ENCODE measurements at regions not wholly inside any gene's neighbourhood (a gene's known extent, or its start where the extent isn't known, plus 50 kb on each side); places are given as distances from the start of the nearest gene placed in this dataset.
"Not testable (repeated sequence)": the region's sequence is repeated elsewhere in the genome, so short reads cannot be mapped to it uniquely, and the experiment has no call there.

DNA sequence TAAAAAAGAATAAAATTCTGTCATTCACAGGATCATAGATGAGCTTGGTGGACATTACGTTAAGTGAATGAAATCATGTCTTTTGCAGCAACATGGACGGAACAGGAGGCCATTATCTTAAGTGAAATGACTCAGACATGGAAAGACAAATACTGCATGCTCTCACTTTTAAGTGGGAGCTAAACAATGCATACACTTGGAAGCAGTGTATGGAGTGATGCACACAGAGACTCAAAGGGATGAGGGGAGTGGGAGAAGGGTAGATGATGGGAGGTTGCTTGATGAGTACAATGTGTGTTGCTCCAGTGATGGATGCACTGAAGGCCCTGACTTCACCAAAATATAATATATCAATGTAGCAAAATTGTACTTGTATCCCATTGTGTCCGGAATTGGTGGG lies 293.4 kb downstream of the CD109 start:
- Histone ChIP-seq H3K4me3 (ENCODE audit: low read depth, low read length) (no peak overlapping the region), H3K4me1 (ENCODE audit: control insufficient read depth, insufficient read depth, low read length, poor library complexity, severe bottlenecking) (no peaks in the 10 kb centered on the region), H3K27ac (ENCODE audit: insufficient read depth, low read length, poor library complexity, severe bottlenecking) (no peak overlapping the region), H3K36me3 (ENCODE audit: control insufficient read depth, insufficient read depth, low read length) (no peaks in the 10 kb centered on the region), H3K27me3 (ENCODE audit: control insufficient read depth, insufficient read depth, low read length) (no peaks in the 10 kb centered on the region), H3K9me3 (ENCODE audit: control insufficient read depth in 2 of 2, low read length in 2 of 2) (no peaks in the 10 kb centered on the region)
- no peak overlapping the region for H3K4me3 Mint-ChIP-seq
- H3K27me3 Mint-ChIP-seq = no peaks in the 10 kb centered on the region
- no peak overlapping the region for H3K27ac Mint-ChIP-seq
- ATAC-seq (ENCODE audit: low read depth in 2 of 2) (no peak), DNase-seq (no peak)
- H3K4me1 Mint-ChIP-seq = no peaks in the 10 kb centered on the region
- peaks cover 0 to 2% (median 0%) of the 10 kb centered on the region in 7 donors for H3K9me3 Mint-ChIP-seq
- no peaks in the 10 kb centered on the region for H3K36me3 Mint-ChIP-seq

DNA sequence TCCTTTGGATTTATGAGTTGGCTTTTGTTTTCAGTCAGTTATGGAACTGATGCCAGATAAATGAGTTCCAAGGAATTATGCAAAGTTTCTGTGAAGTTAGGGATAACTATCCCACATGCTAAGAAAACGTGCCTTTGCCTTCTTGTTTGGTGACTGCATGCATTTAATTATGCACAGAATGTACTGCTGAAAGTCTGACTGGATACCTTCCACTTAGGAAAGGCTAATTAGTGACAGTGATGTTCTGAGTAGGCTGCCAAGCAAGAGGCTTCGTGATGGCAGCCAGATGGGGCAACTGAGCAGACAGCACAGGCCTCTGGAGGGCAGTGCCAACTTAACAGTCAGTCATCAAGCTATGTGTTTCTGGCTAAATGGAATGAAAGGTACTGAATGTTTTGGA lies 289.9 kb downstream of the CD109 start:
- Mint-ChIP-seq H3K36me3 (no peaks in the 10 kb centered on the region), H3K9me3 (peaks cover 0 to 2% (median 0%) of the 10 kb centered on the region in 7 donors), H3K27me3 (no peaks in the 10 kb centered on the region), H3K27ac (no peak overlapping the region), H3K4me1 (no peaks in the 10 kb centered on the region), H3K4me3 (no peak overlapping the region)
- ATAC-seq (ENCODE audit: low read depth in 2 of 2) (no peak), DNase-seq (peak in 1 of 3 donors; percentile 7)
- no peaks in the 10 kb centered on the region for H3K36me3 ChIP-seq (ENCODE audit: control insufficient read depth, insufficient read depth, low read length)
- no peaks in the 10 kb centered on the region for H3K4me1 ChIP-seq (ENCODE audit: control insufficient read depth, insufficient read depth, low read length, poor library complexity, severe bottlenecking)
- H3K4me3 ChIP-seq (ENCODE audit: low read depth, low read length) = no peak overlapping the region
- H3K27ac ChIP-seq (ENCODE audit: insufficient read depth, low read length, poor library complexity, severe bottlenecking) = no peak overlapping the region
- H3K27me3 ChIP-seq (ENCODE audit: control insufficient read depth, insufficient read depth, low read length) = no peaks in the 10 kb centered on the region
- no peaks in the 10 kb centered on the region for H3K9me3 ChIP-seq (ENCODE audit: control insufficient read depth in 2 of 2, low read length in 2 of 2)

DNA sequence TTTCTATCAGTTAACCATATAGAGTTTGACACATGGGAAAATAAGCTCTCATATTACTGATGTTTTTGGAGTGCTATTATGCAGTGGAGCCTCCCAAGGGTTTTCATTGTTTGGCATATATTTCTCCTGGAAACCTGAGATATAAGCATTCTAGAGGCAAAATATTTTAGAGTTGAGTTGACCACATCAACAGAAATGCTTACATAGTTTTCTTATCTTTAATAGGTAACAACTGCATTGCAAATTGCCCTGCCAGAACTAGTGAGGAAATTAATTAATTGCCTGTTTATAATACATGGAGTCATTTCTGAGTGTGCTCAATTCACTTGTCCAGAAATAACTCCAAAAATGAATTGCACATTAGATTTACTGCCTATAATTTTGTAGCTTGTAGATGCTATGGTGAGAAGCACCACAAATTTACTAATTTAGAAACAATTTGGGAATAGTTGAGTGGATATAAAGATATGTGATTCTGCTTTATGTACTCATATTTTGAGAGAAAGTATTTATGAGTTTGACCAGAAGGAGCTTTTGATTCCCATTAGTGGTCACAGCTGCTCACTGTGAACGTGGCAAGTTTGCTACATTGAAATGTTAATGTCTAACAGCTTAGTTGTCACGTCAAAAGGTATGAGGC lies 288.7 kb downstream of the CD109 start:
- ATAC-seq (ENCODE audit: low read depth in 2 of 2) = no peak
- Mint-ChIP-seq H3K36me3 (no peaks in the 10 kb centered on the region), H3K9me3 (peaks cover 0 to 3% (median 0%) of the 10 kb centered on the region in 7 donors)

DNA sequence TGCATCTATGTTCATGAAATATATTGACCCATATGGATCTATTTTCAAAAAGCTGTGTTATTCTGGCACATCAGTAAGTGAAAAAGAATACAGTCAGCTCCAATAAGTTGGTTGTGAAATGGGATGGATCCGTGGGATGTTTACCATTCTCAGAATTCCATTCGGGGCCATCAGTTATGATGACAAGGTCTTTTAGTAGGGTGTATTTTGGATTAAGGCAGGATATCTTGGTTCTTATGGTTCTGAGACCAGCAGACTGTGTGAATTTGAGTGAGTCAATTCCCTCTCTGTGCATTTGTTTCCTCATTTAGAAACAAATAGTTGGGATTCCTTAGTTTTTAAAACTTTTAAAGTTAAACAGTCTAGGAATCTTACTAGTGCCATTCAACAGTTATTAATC lies 287.4 kb downstream of the CD109 start:
- ATAC-seq (ENCODE audit: low read depth in 2 of 2) = no peak
- no peaks in the 10 kb centered on the region for H3K36me3 Mint-ChIP-seq
- peaks cover 0 to 3% (median 0%) of the 10 kb centered on the region in 7 donors for H3K9me3 Mint-ChIP-seq
- H3K27ac ChIP-seq (ENCODE audit: insufficient read depth, low read length, poor library complexity, severe bottlenecking) = no peak overlapping the region
- no peak for DNase-seq
- no peaks in the 10 kb centered on the region for H3K4me1 ChIP-seq (ENCODE audit: control insufficient read depth, insufficient read depth, low read length, poor library complexity, severe bottlenecking)
- no peak overlapping the region for H3K27ac Mint-ChIP-seq
- H3K27me3 Mint-ChIP-seq = no peaks in the 10 kb centered on the region
- H3K27me3 ChIP-seq (ENCODE audit: control insufficient read depth, insufficient read depth, low read length) = no peaks in the 10 kb centered on the region
- no peak overlapping the region for H3K4me3 Mint-ChIP-seq
- no peak overlapping the region for H3K4me3 ChIP-seq (ENCODE audit: low read depth, low read length)
- H3K36me3 ChIP-seq (ENCODE audit: control insufficient read depth, insufficient read depth, low read length) = no peaks in the 10 kb centered on the region
- no peaks in the 10 kb centered on the region for H3K9me3 ChIP-seq (ENCODE audit: control insufficient read depth in 2 of 2, low read length in 2 of 2)
- no peaks in the 10 kb centered on the region for H3K4me1 Mint-ChIP-seq

More for the DNA sequence above, 288.7 kb downstream of the CD109 start:
- Histone ChIP-seq H3K9me3 (ENCODE audit: control insufficient read depth in 2 of 2, low read length in 2 of 2) (no peaks in the 10 kb centered on the region), H3K4me3 (ENCODE audit: low read depth, low read length) (no peak overlapping the region), H3K27ac (ENCODE audit: insufficient read depth, low read length, poor library complexity, severe bottlenecking) (no peak overlapping the region), H3K4me1 (ENCODE audit: control insufficient read depth, insufficient read depth, low read length, poor library complexity, severe bottlenecking) (no peaks in the 10 kb centered on the region), H3K27me3 (ENCODE audit: control insufficient read depth, insufficient read depth, low read length) (no peaks in the 10 kb centered on the region), H3K36me3 (ENCODE audit: control insufficient read depth, insufficient read depth, low read length) (no peaks in the 10 kb centered on the region)
- Mint-ChIP-seq H3K4me1 (no peaks in the 10 kb centered on the region), H3K27ac (no peak overlapping the region), H3K27me3 (no peaks in the 10 kb centered on the region), H3K4me3 (no peak overlapping the region)
- no peak for DNase-seq

DNA sequence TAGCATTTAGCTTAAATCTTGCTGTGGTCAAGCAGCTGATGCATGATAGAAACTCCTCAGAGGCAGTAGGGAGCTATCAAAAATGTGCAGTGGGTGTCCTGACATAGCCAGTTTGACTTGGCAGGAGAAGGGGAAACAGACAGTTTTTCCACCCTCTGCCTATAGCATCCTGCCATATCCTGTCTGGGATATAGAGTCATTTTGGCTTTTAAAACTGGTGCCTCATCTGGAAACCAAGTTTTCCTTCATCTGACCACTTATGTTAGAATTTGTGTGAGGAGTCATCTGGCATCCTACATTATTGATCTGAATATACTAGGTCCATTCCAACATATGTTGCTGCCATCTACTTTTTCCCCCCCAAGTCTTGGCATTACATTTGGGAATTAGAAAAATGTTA lies 284.1 kb downstream of the CD109 start:
- Histone ChIP-seq H3K27me3 (ENCODE audit: control insufficient read depth, insufficient read depth, low read length) (no peaks in the 10 kb centered on the region), H3K9me3 (ENCODE audit: control insufficient read depth in 2 of 2, low read length in 2 of 2) (no peaks in the 10 kb centered on the region), H3K36me3 (ENCODE audit: control insufficient read depth, insufficient read depth, low read length) (no peaks in the 10 kb centered on the region), H3K4me1 (ENCODE audit: control insufficient read depth, insufficient read depth, low read length, poor library complexity, severe bottlenecking) (no peaks in the 10 kb centered on the region), H3K4me3 (ENCODE audit: low read depth, low read length) (no peak overlapping the region), H3K27ac (ENCODE audit: insufficient read depth, low read length, poor library complexity, severe bottlenecking) (no peak overlapping the region)
- no peak for ATAC-seq (ENCODE audit: low read depth in 2 of 2)
- Mint-ChIP-seq H3K27me3 (no peaks in the 10 kb centered on the region), H3K27ac (no peak overlapping the region), H3K4me3 (no peak overlapping the region), H3K36me3 (no peaks in the 10 kb centered on the region), H3K9me3 (peaks cover 0 to 3% (median 0%) of the 10 kb centered on the region in 7 donors), H3K4me1 (no peaks in the 10 kb centered on the region)
- no peak for DNase-seq

DNA sequence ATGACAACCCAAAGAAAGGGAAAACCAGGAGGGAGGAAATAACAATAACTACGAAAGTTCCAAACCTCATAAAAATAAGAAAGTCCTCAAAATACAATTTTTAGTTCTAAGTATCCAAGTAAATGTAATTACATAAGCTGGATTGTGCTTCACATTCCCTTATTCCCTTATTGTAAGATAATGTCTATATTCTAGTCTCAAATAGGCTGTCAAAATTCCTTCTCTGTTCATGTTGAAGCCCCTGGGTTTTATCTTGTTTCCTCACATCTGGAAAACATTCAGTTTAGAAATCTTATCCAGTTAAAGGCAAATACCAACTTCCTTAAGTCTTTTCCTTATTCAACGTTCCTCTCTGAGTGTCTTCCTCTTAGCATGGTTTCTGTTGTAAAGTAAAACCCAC lies 282.3 kb downstream of the CD109 start:
- H3K4me3 Mint-ChIP-seq = no peak overlapping the region
- Histone ChIP-seq H3K4me3 (ENCODE audit: low read depth, low read length) (no peak overlapping the region), H3K27me3 (ENCODE audit: control insufficient read depth, insufficient read depth, low read length) (no peaks in the 10 kb centered on the region), H3K4me1 (ENCODE audit: control insufficient read depth, insufficient read depth, low read length, poor library complexity, severe bottlenecking) (no peaks in the 10 kb centered on the region), H3K27ac (ENCODE audit: insufficient read depth, low read length, poor library complexity, severe bottlenecking) (no peak overlapping the region), H3K36me3 (ENCODE audit: control insufficient read depth, insufficient read depth, low read length) (no peaks in the 10 kb centered on the region), H3K9me3 (ENCODE audit: control insufficient read depth in 2 of 2, low read length in 2 of 2) (no peaks in the 10 kb centered on the region)
- no peaks in the 10 kb centered on the region for H3K4me1 Mint-ChIP-seq
- no peak overlapping the region for H3K27ac Mint-ChIP-seq
- peaks cover 0 to 3% (median 2%) of the 10 kb centered on the region in 7 donors for H3K9me3 Mint-ChIP-seq
- no peaks in the 10 kb centered on the region for H3K27me3 Mint-ChIP-seq
- DNase-seq (no peak), ATAC-seq (ENCODE audit: low read depth in 2 of 2) (no peak)
- no peaks in the 10 kb centered on the region for H3K36me3 Mint-ChIP-seq

DNA sequence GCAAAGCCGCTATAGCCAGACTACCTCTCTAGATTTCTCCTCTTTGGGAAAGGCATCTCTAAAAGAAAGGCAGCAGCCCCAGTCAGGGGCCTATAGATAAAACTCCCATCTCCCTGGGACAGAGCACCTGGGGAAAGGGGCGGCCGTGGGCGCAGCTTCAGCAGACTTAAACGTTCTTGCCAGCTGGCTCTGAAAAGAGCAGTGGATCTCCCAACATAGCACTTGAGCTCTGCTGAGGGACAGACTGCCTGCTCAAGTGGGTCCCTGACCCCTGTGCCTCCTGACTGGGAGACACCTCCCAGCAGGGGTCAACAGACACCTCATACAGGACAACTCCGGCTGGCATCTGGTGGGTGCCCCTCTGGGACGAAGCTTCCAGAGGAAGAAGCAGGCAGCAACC lies 276.5 kb downstream of the CD109 start:
- H3K4me3 ChIP-seq (ENCODE audit: low read depth, low read length); H3K36me3 ChIP-seq (ENCODE audit: control insufficient read depth, insufficient read depth, low read length); H3K27ac ChIP-seq (ENCODE audit: insufficient read depth, low read length, poor library complexity, severe bottlenecking); ATAC-seq (ENCODE audit: low read depth in 2 of 2); DNase-seq; H3K4me1 ChIP-seq (ENCODE audit: control insufficient read depth, insufficient read depth, low read length, poor library complexity, severe bottlenecking); H3K4me1 Mint-ChIP-seq; H3K9me3 ChIP-seq (ENCODE audit: control insufficient read depth in 2 of 2, low read length in 2 of 2); H3K27ac Mint-ChIP-seq; H3K27me3 Mint-ChIP-seq; H3K27me3 ChIP-seq (ENCODE audit: control insufficient read depth, insufficient read depth, low read length); H3K9me3 Mint-ChIP-seq; H3K4me3 Mint-ChIP-seq; H3K36me3 Mint-ChIP-seq: not testable (repeated sequence)

Measured in CD4-positive, CD25-positive, alpha-beta regulatory T cell (primary cell).